Astrocyte (in vitro differentiated cells and primary cell): ENCODE measurements at regions not wholly inside any gene's neighbourhood (a gene's known extent, or its start where the extent isn't known, plus 50 kb on each side); places are given as distances from the start of the nearest gene placed in this dataset.
A peak's percentile ranks its signal among the peaks of the same experiment; 100 is the strongest.

Experiments
- DNase-seq: peaks from one replicate; pipeline ENCODE4 v3.0.0-alpha.2; 2010; ENCODE audit warnings: low read depth
- FAIRE-seq: peaks from 2 replicates; lab custom pipeline; 2011; peaks lifted over from hg19 to GRCh38; lab: Jason Lieb, UNC
- H2AFZ ChIP-seq: 2 replicates; pipeline ENCODE4 v1.6.0; 2012; ENCODE audit warnings: low read depth, low read length, inconsistent platforms
- H3K27ac ChIP-seq: 2 replicates; pipeline ENCODE4 v1.5.1; 2011; ENCODE audit warnings: low read depth, low read length, inconsistent platforms
- H3K27me3 ChIP-seq: 2 replicates; pipeline ENCODE4 v1.6.0; 2011; ENCODE audit warnings: low read length, inconsistent platforms; ENCODE audit not compliant: insufficient read depth
- H3K36me3 ChIP-seq: 2 replicates; pipeline ENCODE4 v1.5.1; 2011; ENCODE audit warnings: low read length, inconsistent platforms; ENCODE audit not compliant: insufficient read depth
- H3K4me1 ChIP-seq: 2 replicates; pipeline ENCODE4 v1.5.1; 2011; ENCODE audit warnings: low read length, inconsistent platforms; ENCODE audit not compliant: insufficient read depth
- H3K4me2 ChIP-seq: 2 replicates; pipeline ENCODE4 v1.6.0; 2012; ENCODE audit warnings: low read length, inconsistent platforms
- H3K4me3 ChIP-seq: 2 replicates; pipeline ENCODE4 v1.5.1; 2011; ENCODE audit warnings: low read depth, mild to moderate bottlenecking, low read length, inconsistent platforms; ENCODE audit not compliant: insufficient read depth
- H3K79me2 ChIP-seq: 2 replicates; pipeline ENCODE4 v1.6.0; 2012; ENCODE audit warnings: mild to moderate bottlenecking, low read length, inconsistent platforms; ENCODE audit not compliant: insufficient read depth
- H3K9ac ChIP-seq: 2 replicates; pipeline ENCODE4 v1.6.0; 2012; ENCODE audit warnings: mild to moderate bottlenecking, low read length, inconsistent platforms
- H3K9me3 ChIP-seq: 2 replicates; pipeline ENCODE4 v1.5.1; 2012; ENCODE audit warnings: low read depth, mild to moderate bottlenecking, low read length, inconsistent platforms; ENCODE audit not compliant: insufficient read depth
- H4K20me1 ChIP-seq: 2 replicates; pipeline ENCODE4 v1.6.0; 2012; ENCODE audit warnings: low read length, inconsistent platforms; ENCODE audit not compliant: insufficient read depth
- H3K27ac Mint-ChIP-seq: one replicate; pipeline ENCODE4 v1.8.0; 2021; ENCODE audit warnings: mild to moderate bottlenecking, mixed read lengths; ENCODE audit not compliant: unreplicated experiment
- H3K27me3 Mint-ChIP-seq: one replicate; pipeline ENCODE4 v1.8.0; 2021; ENCODE audit warnings: low read depth, mixed read lengths; ENCODE audit not compliant: unreplicated experiment
- H3K36me3 Mint-ChIP-seq: one replicate; pipeline ENCODE4 v1.8.0; 2021; ENCODE audit warnings: low read depth, mixed read lengths; ENCODE audit not compliant: unreplicated experiment
- H3K4me1 Mint-ChIP-seq: one replicate; pipeline ENCODE4 v1.8.0; 2021; ENCODE audit warnings: low read depth, mixed read lengths; ENCODE audit not compliant: unreplicated experiment
- H3K4me3 Mint-ChIP-seq: one replicate; pipeline ENCODE4 v1.8.0; 2021; ENCODE audit warnings: mild to moderate bottlenecking, moderate library complexity, mixed read lengths; ENCODE audit not compliant: unreplicated experiment
- H3K9me3 Mint-ChIP-seq: one replicate; pipeline ENCODE4 v1.8.0; 2021; ENCODE audit warnings: mild to moderate bottlenecking, mixed read lengths; ENCODE audit not compliant: unreplicated experiment
- EZH2 ChIP-seq: IDR thresholded peaks from 2 replicates; pipeline ENCODE4 v1.6.1; 2012; ENCODE audit warnings: mild to moderate bottlenecking, low read length, inconsistent platforms; ENCODE audit not compliant: insufficient read depth
- TF ChIP-seq, protein P1 (sequence below): IDR thresholded peaks from 2 replicates; pipeline ENCODE4 v1.5.1; 2011; ENCODE audit warnings: low read depth, mild to moderate bottlenecking, inconsistent platforms, low read length, moderate library complexity; ENCODE audit not compliant: insufficient read depth

DNA sequence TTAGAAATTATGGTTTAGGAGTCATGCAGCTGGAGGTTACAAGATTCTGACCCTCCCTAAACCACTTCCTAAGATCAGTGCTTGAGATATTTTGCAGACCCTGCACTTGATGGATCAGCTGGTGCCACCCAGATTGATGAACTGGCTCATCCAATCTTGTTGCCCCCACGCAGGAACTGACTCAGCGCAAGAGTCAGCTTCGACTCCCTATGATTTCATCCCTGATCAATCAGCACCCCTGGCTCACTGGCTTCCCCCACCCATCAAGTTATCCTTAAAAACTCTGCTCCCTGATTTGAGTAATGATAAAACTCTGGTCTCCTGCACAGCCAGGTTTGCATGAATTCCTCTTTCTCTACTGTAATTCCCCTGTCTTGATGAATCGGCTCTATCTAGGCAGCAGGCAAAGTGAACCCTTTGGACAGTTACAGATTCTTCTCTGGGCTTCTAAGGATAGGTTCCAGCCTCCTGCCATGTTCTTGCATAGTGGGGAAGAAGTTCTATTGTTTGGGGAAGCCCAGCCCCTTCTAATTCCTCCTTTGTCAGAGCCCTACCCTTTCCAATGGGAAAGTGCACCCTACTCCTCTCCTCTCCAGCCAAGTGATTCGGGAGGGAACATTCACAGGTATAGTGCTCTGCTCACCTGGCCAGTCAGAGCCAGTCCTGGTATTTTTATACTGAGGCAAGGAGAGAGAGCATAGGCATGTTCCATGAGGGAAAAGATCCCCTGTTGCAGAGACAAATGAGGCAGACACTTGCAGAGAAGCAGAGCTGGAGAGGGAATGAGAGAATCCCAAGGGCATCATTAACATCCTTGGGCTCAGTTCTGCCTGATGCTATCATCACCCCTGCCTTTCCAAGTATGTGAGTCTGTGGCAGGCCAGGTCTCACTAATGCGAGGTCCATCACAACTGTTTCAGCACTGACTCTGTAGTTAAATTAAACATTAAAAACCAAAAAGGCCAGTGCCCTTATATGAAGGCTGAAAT lies 224.4 kb upstream of the GALNT17 start:
- H3K9me3 ChIP-seq: no peaks in the 10 kb centered on the region
- Mint-ChIP-seq H3K27me3 (no peaks in the 10 kb centered on the region), H3K4me1 (peaks cover 5% of the 10 kb centered on the region), H3K9me3 (peaks cover 3% of the 10 kb centered on the region), H3K36me3 (no peaks in the 10 kb centered on the region), H3K27ac (no peak overlapping the region), H3K4me3 (no peak overlapping the region)
- H2AFZ ChIP-seq: no peak overlapping the region
- no peak overlapping the region for H3K4me3 ChIP-seq
- no peak overlapping the region for H3K9ac ChIP-seq
- FAIRE-seq (no peak), DNase-seq (peak; percentile 1)
- no peak overlapping the region for H3K27ac ChIP-seq
- no peaks in the 10 kb centered on the region for H3K27me3 ChIP-seq
- H3K4me1 ChIP-seq: no peaks in the 10 kb centered on the region
- TF ChIP-seq, protein P1, sequence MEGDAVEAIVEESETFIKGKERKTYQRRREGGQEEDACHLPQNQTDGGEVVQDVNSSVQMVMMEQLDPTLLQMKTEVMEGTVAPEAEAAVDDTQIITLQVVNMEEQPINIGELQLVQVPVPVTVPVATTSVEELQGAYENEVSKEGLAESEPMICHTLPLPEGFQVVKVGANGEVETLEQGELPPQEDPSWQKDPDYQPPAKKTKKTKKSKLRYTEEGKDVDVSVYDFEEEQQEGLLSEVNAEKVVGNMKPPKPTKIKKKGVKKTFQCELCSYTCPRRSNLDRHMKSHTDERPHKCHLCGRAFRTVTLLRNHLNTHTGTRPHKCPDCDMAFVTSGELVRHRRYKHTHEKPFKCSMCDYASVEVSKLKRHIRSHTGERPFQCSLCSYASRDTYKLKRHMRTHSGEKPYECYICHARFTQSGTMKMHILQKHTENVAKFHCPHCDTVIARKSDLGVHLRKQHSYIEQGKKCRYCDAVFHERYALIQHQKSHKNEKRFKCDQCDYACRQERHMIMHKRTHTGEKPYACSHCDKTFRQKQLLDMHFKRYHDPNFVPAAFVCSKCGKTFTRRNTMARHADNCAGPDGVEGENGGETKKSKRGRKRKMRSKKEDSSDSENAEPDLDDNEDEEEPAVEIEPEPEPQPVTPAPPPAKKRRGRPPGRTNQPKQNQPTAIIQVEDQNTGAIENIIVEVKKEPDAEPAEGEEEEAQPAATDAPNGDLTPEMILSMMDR: no peak
- TF ChIP-seq EZH2: no peak
- no peaks in the 10 kb centered on the region for H3K36me3 ChIP-seq
- no peaks in the 10 kb centered on the region for H4K20me1 ChIP-seq
- no peak overlapping the region for H3K4me2 ChIP-seq
- H3K79me2 ChIP-seq: no peaks in the 10 kb centered on the region

DNA sequence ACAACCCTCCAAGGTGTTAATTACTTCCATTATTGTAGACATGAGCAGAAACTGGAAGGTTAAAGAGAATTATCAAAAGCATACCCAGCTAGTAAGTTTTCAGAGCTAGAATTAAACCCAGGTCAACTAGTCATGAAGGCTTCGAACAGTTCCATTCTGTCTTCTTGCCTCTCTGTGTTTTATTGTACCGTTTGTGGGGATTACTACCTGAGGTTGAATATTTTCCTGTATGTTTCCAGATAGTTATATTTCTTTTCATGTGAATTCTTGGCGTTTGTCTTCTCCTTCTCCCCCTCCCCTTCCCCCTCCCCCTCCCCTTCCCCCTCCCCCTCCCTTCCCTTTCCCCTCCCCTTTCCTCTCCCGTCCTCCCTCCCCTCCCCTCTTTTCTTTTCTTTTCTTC lies 218.0 kb upstream of the GALNT17 start:
- H2AFZ ChIP-seq: no peak overlapping the region
- H3K27ac ChIP-seq: no peak overlapping the region
- H3K79me2 ChIP-seq: no peaks in the 10 kb centered on the region
- DNase-seq: no peak
- H3K9me3 ChIP-seq: no peaks in the 10 kb centered on the region
- no peak overlapping the region for H3K4me3 ChIP-seq
- no peak overlapping the region for H3K9ac ChIP-seq
- H3K4me1 Mint-ChIP-seq: no peaks in the 10 kb centered on the region
- no peaks in the 10 kb centered on the region for H3K27me3 ChIP-seq
- H3K4me1 ChIP-seq: no peaks in the 10 kb centered on the region
- TF ChIP-seq, protein P1: no peak
- no peak for TF ChIP-seq EZH2
- H3K27ac Mint-ChIP-seq: no peak overlapping the region
- H3K9me3 Mint-ChIP-seq: peaks cover 3% of the 10 kb centered on the region
- FAIRE-seq: no peak
- peaks cover 8% of the 10 kb centered on the region for H3K27me3 Mint-ChIP-seq
- H3K4me3 Mint-ChIP-seq: no peak overlapping the region
- no peak overlapping the region for H3K4me2 ChIP-seq
- no peaks in the 10 kb centered on the region for H4K20me1 ChIP-seq
- H3K36me3 Mint-ChIP-seq: no peaks in the 10 kb centered on the region
- H3K36me3 ChIP-seq: no peaks in the 10 kb centered on the region

DNA sequence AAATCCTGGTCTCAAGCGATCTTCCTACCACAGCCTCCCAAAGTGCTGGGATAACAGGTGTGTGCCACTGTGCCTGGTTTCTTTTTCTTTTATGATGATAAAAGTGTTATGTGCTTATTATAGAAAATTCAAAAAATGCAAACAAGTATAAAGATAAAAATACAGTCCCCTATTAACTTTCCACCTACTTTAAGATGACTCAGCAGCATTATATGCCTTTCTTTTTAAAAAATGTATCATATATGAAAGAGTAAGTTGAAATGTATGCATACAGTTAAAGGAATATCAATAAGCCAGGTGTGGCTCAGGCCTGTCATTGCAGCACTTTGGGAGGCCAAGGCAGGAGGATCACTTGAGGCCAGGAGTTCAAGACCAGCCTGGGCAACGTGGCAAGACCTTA lies 216.9 kb upstream of the GALNT17 start:
- no peaks in the 10 kb centered on the region for H3K4me1 ChIP-seq
- no peak for DNase-seq
- no peaks in the 10 kb centered on the region for H3K36me3 ChIP-seq
- H3K27ac ChIP-seq: no peak overlapping the region
- Mint-ChIP-seq H3K27ac (no peak overlapping the region), H3K4me3 (no peak overlapping the region), H3K27me3 (peaks cover 8% of the 10 kb centered on the region), H3K4me1 (no peaks in the 10 kb centered on the region), H3K36me3 (no peaks in the 10 kb centered on the region), H3K9me3 (peaks cover 3% of the 10 kb centered on the region)
- TF ChIP-seq, protein P1: no peak
- no peak for TF ChIP-seq EZH2
- no peaks in the 10 kb centered on the region for H3K27me3 ChIP-seq
- H3K79me2 ChIP-seq: no peaks in the 10 kb centered on the region
- H3K4me3 ChIP-seq: no peak overlapping the region
- no peak overlapping the region for H3K4me2 ChIP-seq
- no peaks in the 10 kb centered on the region for H4K20me1 ChIP-seq
- no peak overlapping the region for H2AFZ ChIP-seq
- H3K9ac ChIP-seq: no peak overlapping the region
- FAIRE-seq: no peak
- H3K9me3 ChIP-seq: no peaks in the 10 kb centered on the region
